Loucy (cell line): ENCODE measurements at regions not wholly inside any gene's neighbourhood (a gene's known extent, or its start where the extent isn't known, plus 50 kb on each side); places are given as distances from the start of the nearest gene placed in this dataset.

Source experiments
- H2AFZ ChIP-seq: fragments of 200-600 bp; sonication (generic); 2 replicates; pipeline ENCODE4 v1.6.0; 2016; ENCODE audit warnings: antibody characterized with exemption, mild to moderate bottlenecking, low read length, moderate library complexity
- H3F3A ChIP-seq: fragments of 200-600 bp; 2 replicates; pipeline ENCODE4 v1.6.0; 2016; ENCODE audit warnings: antibody characterized with exemption, low read depth, mild to moderate bottlenecking
- H3K27me3 ChIP-seq: fragments of 200-600 bp; sonication (generic); 2 replicates; pipeline ENCODE4 v1.6.1; 2014; ENCODE audit warnings: low read length, mild to moderate bottlenecking; ENCODE audit not compliant: insufficient read depth, poor library complexity, severe bottlenecking
- H3K36me3 ChIP-seq: fragments of 200-600 bp; sonication (generic); 2 replicates; pipeline ENCODE4 v1.6.1; 2016; ENCODE audit warnings: low read length; ENCODE audit not compliant: insufficient read depth
- H3K4me1 ChIP-seq: fragments of 200-600 bp; sonication (generic); 2 replicates; pipeline ENCODE4 v1.5.1; 2014; ENCODE audit warnings: low read length, mild to moderate bottlenecking; ENCODE audit not compliant: insufficient read depth, poor library complexity, severe bottlenecking
- H3K4me2 ChIP-seq: fragments of 200-600 bp; sonication (generic); 2 replicates; pipeline ENCODE4 v1.6.0; 2014; ENCODE audit warnings: antibody characterized with exemption, low read length, low read depth, mild to moderate bottlenecking; ENCODE audit not compliant: poor library complexity, severe bottlenecking
- H3K4me3 ChIP-seq: fragments of 200-600 bp; sonication (generic); 2 replicates; pipeline ENCODE4 v1.5.1; 2014; ENCODE audit warnings: low read length, mild to moderate bottlenecking, mixed read lengths; ENCODE audit not compliant: poor library complexity, severe bottlenecking
- H3K79me2 ChIP-seq: fragments of 200-600 bp; sonication (generic); 2 replicates; pipeline ENCODE4 v1.6.1; 2014; ENCODE audit warnings: low read length; ENCODE audit not compliant: insufficient read depth
- H3K9ac ChIP-seq: fragments of 200-600 bp; sonication (generic); 2 replicates; pipeline ENCODE4 v1.6.0; 2014; ENCODE audit warnings: mild to moderate bottlenecking, low read depth, low read length, moderate library complexity; ENCODE audit not compliant: poor library complexity, severe bottlenecking
- H3K9me2 ChIP-seq: fragments of 200-600 bp; sonication (generic); replicated peaks from 2 replicates; pipeline ENCODE4 v1.6.1; 2016; ENCODE audit warnings: low read depth, low read length, mixed read lengths
- H3K9me3 ChIP-seq: fragments of 200-600 bp; sonication (generic); 2 replicates; pipeline ENCODE4 v1.6.1; 2014; ENCODE audit warnings: mild to moderate bottlenecking, antibody characterized with exemption, low read length, low read depth; ENCODE audit not compliant: insufficient read depth
- H4K20me1 ChIP-seq: fragments of 200-600 bp; sonication (generic); 2 replicates; pipeline ENCODE4 v1.6.0; 2014; ENCODE audit warnings: antibody characterized with exemption, low read length, mild to moderate bottlenecking; ENCODE audit not compliant: insufficient read depth, poor library complexity, severe bottlenecking
- EZH2phosphoT487 ChIP-seq: fragments of 200-600 bp; IDR thresholded peaks from 2 replicates; pipeline ENCODE4 v1.6.1; 2018; ENCODE audit warnings: antibody characterized with exemption, mild to moderate bottlenecking, moderate library complexity, borderline replicate concordance
- TF ChIP-seq, protein P1 (sequence below): fragments of 200-600 bp; sonication (generic); conservative IDR thresholded peaks from 2 replicates; pipeline ENCODE4 v1.5.1; 2014; ENCODE audit warnings: mild to moderate bottlenecking, antibody characterized with exemption, low read length

DNA sequence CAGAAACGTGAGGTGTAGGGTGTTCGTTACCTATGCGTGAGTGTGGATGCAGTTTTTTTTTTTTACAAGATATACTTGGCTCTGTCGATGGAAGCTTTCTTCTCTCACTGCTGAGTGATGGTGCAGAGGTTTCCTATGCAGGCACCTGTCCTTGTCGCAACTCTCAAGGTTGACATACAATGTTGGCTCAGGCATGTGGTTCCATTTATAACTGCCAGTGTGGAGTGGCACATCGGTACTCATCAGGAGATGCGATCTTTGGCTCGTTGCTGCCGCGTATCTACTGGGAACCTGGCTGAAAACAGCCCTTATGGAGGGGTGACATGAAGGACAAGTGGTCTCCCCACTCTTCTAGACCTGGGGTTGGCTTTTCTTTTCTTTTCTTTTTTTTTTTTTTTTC is 109.0 kb downstream of the ZNF664 start:
- Histone ChIP-seq H2AFZ (no peak overlapping the region), H4K20me1 (no peaks in the 10 kb centered on the region), H3K36me3 (no peaks in the 10 kb centered on the region), H3K4me2 (no peak overlapping the region), H3F3A (no peaks in the 10 kb centered on the region), H3K27me3 (no peaks in the 10 kb centered on the region), H3K4me1 (no peaks in the 10 kb centered on the region), H3K9me3 (no peaks in the 10 kb centered on the region), H3K79me2 (no peaks in the 10 kb centered on the region), H3K4me3 (no peak overlapping the region), H3K9me2 (no peaks in the 10 kb centered on the region), H3K9ac (no peak overlapping the region)
- TF ChIP-seq, protein P1, sequence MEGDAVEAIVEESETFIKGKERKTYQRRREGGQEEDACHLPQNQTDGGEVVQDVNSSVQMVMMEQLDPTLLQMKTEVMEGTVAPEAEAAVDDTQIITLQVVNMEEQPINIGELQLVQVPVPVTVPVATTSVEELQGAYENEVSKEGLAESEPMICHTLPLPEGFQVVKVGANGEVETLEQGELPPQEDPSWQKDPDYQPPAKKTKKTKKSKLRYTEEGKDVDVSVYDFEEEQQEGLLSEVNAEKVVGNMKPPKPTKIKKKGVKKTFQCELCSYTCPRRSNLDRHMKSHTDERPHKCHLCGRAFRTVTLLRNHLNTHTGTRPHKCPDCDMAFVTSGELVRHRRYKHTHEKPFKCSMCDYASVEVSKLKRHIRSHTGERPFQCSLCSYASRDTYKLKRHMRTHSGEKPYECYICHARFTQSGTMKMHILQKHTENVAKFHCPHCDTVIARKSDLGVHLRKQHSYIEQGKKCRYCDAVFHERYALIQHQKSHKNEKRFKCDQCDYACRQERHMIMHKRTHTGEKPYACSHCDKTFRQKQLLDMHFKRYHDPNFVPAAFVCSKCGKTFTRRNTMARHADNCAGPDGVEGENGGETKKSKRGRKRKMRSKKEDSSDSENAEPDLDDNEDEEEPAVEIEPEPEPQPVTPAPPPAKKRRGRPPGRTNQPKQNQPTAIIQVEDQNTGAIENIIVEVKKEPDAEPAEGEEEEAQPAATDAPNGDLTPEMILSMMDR = no peak
- no peak for TF ChIP-seq EZH2phosphoT487

DNA sequence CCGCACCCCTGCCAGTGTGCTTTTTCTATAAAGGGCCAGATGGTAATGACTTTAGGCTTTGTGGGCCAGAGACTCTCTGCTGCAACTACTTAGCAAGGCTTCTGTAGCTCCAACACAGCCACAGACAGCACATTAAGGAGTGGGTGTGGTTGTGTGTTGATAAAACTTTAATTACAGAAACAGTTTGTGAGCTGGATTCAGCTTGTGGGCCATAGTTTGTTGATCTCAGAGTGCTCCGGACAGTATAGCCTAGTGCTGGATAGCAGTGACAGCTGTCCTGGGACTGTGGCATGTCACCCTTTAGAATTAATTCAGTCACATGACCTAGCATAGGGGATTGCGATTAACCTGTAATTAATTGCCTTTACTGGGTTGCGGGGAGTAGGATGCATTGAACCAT is 109.7 kb downstream of the ZNF664 start:
- Histone ChIP-seq H3K4me2 (no peak overlapping the region), H3K27me3 (no peaks in the 10 kb centered on the region), H3K9me2 (no peaks in the 10 kb centered on the region), H4K20me1 (no peaks in the 10 kb centered on the region), H3K79me2 (no peaks in the 10 kb centered on the region), H3F3A (no peaks in the 10 kb centered on the region), H3K36me3 (no peaks in the 10 kb centered on the region), H2AFZ (no peak overlapping the region), H3K4me1 (no peaks in the 10 kb centered on the region), H3K9me3 (no peaks in the 10 kb centered on the region), H3K9ac (no peak overlapping the region), H3K4me3 (no peak overlapping the region)
- TF ChIP-seq, protein P1 = no peak
- no peak for TF ChIP-seq EZH2phosphoT487

DNA sequence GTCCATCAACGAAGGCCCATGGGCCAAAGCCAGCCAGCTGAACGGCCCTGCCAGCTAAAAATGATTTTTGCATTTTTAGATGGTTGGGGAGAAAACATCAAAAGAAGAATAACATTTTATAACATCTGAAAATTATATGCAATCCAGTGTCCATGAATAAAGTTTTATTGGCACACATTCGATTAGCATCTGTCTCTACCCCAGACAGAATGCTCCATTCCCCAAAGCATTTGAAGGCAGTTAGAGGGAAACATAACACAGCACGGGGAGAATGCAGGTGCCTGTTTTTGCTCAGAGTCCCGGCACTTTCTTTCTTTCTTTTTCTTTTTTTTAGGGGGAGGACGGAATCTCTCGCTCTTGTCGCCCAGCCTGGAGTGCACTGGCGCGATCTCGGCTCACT is 110.7 kb downstream of the ZNF664 start:
- H3K9me2 ChIP-seq = no peaks in the 10 kb centered on the region
- H4K20me1 ChIP-seq = no peaks in the 10 kb centered on the region
- H3K9ac ChIP-seq = no peak overlapping the region
- no peaks in the 10 kb centered on the region for H3K36me3 ChIP-seq
- no peak overlapping the region for H3K4me2 ChIP-seq
- H3K9me3 ChIP-seq = no peaks in the 10 kb centered on the region
- TF ChIP-seq, protein P1 = no peak
- no peak for TF ChIP-seq EZH2phosphoT487
- no peaks in the 10 kb centered on the region for H3K4me1 ChIP-seq
- no peaks in the 10 kb centered on the region for H3F3A ChIP-seq
- no peaks in the 10 kb centered on the region for H3K79me2 ChIP-seq
- no peak overlapping the region for H3K4me3 ChIP-seq
- H3K27me3 ChIP-seq = no peaks in the 10 kb centered on the region
- H2AFZ ChIP-seq = no peak overlapping the region
